CD4-positive, alpha-beta T cell treated with Interleukin-17A for 4 hours (primary cell): ENCODE measurements at regions not wholly inside any gene's neighbourhood (a gene's known extent, or its start where the extent isn't known, plus 50 kb on each side); places are given as distances from the start of the nearest gene placed in this dataset.
"Not testable (repeated sequence)": the region's sequence is repeated elsewhere in the genome, so short reads cannot be mapped to it uniquely, and the experiment has no call there.

ENCODE experiments used
- DNase-seq: peaks from one replicate; pipeline ENCODE4 v3.0.0-alpha.2; 2020; ENCODE audit warnings: mixed read lengths

GRCh38 chr4:9604893-9605190, 160.6 kb downstream of the DEFB131A start:
- DNase-seq, result not testable (repeated sequence)

GRCh38 chr4:9608300-9608699, 164.1 kb downstream of the DEFB131A start:
- DNase-seq, result no peak

DNA sequence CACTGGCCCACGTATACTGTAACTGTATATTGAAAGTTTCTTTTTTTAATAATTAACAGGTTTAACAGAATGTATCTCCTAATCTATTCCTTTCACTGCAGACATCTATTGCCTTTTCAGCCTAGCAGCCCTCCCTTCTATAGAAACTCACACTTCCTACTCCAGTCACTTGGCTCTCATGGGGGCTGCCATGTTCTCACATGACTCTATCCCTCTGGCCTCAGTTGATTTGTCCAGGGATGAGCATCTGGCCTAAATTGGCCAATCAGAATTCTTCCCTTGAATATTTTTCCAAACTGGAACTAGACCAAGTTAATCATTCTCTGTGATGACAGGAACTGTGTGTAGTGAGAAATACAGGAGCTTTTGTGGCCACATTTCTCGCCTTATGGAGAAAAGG, 166.1 kb downstream of the DEFB131A start:
- not testable (repeated sequence) for DNase-seq

GRCh38 chr4:9611101-9611500, 166.9 kb downstream of the DEFB131A start:
- no peak for DNase-seq

GRCh38 chr4:9636411-9636810, 145.0 kb upstream of the DRD5 start:
- DNase-seq, result not testable (repeated sequence)

- DNase-seq, result peak; percentile 9
Observed at GRCh38 chr4:9659678-9660077, 121.8 kb upstream of the DRD5 start.

DNA sequence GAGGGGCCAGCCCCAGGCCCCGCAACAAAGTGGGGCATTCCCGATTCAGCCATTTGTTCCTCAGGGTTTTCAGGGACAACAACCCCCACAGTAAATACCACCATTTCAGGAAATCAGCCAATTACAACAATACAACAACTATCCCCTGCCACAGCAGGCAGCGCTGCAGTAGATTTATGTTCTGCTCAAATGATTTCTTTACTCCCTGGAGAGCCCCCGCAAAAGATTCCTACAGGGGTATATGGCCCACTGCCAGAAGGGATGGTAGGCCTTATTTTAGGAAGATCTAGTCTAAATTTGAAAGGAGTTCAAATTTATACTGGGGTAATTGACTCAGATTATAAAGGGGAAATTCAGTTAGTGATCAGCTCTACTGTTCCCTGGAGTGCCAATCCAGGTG, 120.5 kb upstream of the DRD5 start:
- not testable (repeated sequence) for DNase-seq

GRCh38 chr4:9670725-9671124, 110.7 kb upstream of the DRD5 start:
- DNase-seq, result not testable (repeated sequence)

GRCh38 chr4:9677357-9677756, 104.1 kb upstream of the DRD5 start:
- not testable (repeated sequence) for DNase-seq

DNA sequence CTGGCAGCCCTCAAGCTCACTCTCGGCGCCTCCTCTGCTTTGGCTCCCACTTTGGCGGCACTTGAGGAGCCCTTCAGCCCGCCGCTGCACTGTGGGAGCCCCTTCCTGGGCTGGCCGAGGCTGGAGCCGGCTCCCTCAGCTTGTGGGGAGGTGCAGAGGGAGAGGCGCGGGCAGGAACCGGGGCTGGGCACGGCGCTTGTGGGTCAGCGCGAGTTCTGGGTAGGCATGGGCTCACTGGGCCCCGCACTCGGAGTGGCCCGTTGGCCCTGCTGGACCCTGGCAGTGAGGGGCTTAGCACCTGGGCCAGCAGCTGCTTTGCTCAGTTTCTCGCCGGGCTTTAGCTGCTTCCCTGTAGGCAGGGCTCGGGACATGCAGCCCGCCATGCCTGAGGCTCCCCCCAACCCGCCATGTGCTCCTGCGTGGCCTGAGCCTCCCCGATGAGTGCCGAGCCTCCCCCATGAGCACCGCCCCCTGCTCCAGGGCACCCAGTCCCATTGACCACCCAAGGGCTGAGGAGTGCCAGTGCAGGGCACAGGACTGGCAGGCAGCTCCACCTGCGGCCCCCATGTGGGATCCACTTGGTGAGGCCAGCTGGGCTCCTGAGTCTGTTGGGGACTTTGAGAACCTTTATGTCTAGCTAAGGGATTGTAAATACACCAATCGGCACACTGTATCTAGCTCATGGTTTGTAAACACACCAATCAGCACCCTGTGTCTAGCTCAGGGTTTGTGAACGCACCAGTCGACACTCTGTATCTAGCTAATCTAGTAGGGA, 101.5 kb upstream of the DRD5 start:
- no peak for DNase-seq

DNA sequence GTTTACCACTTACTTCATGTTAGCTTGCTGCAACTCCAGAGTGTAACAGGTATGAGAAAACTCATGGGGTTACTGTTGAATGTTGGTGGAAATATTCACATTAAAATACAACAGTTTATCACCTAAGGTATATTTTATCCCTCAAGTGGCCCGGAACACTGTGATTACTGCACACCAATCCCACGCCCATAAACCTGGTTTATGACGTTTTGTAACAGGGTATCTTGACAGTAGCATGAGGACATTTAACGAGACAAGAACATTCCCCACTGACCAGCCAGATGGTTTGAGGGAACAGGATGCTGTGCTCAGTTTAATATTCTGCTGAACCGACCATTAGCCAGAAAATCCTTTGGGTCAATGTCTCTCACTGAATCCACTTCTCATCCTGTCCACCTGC, 98.3 kb upstream of the DRD5 start:
- not testable (repeated sequence) for DNase-seq

DNA sequence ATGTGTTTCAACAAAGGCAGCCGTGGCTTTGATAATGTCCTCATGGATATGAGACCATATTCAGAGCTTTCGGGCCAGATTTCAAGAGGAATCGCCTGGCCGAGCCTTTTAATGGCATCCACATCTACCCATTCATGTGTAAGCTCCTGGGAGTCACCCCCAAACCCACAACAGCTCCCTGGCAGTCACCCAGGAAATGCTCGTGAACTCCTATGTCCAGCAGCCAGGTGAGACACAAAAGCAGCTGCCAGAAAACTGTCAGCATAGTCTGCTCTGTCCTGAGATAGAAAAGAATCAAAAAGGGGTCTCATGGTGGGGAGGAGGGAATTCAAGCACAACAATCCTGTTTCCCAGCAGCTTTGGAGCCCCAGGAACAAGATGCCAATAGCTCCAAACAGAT, 96.4 kb upstream of the DRD5 start:
- DNase-seq, result not testable (repeated sequence)

DNA sequence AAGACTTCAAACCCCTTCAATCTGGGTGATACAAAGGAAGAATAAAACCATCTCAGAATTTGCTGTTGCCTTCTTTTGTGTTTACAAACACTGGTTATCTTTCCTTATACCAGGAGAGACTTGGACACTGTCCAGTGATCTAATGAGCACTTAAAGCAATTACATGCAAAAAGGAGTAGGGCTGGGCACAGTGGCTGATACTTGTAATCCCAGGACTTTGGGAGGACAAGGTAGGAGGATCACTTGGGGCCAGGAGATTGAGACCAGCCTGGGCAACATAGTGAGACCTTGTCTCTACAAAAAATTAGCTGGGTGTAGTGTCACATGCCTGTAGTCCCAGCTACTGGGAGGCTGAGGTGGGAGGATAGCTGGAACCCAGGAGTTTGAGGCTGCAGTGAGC, 95.7 kb upstream of the DRD5 start:
- no peak for DNase-seq

DNA sequence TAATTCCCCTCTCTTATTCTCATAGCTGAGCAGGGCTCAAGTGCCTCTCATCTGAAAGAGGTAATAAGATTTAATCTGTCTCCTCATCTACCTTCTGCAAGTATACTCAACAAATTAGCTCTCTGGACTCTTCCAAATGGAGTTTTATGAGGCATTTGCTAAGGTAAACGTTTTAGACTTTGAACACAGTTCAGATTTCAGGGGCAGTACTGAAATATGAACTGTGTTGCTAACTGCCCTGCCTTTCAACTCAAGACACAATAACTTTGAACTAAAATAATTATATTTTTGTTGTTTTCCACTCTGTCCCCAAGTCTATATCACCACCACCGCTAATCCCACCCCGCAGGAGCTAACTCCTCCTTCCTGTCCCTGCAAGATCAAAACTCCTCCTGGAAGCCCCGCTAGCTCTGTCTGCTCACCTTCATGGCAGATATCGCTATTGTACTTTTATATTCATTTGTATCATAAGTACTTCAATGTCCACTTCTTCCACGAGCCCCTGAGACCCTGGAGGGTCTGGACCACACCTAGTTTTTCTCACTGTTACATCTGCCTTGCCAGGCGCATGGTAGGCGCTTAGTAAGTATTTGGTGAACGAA, 90.7 kb upstream of the DRD5 start:
- DNase-seq, result not testable (repeated sequence)

DNA sequence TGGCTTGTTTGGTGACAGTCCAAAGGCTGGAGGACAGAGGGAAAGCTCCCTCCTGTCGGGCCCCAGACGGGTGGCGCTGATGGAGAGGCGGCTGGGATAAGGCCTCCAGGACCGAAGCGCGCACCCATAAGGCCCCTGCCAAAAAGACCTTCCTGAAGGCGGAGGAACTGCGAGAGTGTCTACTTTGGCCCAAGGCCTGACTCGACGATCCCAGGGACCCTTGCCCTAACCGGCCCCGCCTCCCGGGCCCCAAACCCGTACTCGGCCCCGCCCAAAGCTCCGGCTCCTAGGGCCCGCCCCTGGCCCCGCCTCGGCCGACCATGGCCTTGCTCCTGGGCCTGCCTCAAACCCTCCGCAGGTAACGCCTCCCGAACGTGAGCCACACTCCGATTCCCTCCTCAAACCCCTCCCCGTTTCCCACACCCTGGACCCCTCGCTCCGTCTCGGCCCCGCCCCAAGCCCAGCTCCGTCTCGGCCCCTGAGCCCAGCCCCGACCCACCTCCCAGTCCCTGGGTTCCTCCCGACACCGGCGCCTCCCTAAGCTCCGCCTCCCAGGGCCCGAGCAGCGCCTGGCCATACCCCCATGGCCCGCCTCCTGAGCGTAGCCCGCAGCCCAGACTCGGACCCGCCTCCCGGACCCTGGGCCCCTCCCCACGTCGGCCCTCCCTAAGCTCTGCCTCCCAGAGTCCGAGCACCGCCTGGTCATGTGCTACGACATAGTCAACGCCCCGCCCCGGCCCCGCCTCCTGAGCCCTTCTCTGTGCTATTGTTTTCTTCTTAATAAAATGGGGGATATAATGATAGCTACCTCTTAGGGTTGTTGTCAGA, 90.0 kb upstream of the DRD5 start:
- DNase-seq, result peak; percentile 95

DNA sequence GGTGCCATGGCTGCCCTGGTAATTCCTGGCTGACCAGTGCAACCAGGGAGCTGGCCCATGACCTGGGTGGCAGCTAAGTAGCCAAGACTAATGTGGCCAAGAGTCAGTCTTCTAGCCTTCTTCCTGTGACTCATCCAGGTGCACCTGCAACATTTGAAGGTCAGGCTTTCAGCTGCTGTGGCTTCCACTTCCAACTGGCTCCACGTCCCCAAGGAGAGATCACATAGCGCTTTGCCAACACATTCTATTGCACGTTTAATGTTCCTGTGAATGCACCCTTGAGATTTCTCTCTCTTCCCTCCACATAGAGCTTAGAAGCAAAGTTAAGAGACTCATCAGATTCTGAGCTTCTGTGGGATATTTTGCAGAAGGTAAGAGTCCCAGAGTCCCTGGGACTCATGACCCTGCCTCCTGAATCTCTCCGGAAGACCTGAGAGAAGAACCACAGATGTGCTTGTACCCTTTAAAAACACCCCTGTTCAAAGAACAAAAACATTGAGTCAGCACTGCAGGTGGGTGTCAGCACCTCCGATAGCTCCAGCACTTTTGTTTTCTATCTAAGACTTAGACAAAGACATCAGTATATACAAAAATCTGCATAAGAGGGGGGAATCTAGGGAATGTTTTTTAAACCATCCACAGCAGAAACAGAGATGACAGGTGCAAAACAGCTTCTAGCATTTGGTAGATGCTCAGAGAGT, 88.5 kb upstream of the DRD5 start:
- DNase-seq, result peak; percentile 34

DNA sequence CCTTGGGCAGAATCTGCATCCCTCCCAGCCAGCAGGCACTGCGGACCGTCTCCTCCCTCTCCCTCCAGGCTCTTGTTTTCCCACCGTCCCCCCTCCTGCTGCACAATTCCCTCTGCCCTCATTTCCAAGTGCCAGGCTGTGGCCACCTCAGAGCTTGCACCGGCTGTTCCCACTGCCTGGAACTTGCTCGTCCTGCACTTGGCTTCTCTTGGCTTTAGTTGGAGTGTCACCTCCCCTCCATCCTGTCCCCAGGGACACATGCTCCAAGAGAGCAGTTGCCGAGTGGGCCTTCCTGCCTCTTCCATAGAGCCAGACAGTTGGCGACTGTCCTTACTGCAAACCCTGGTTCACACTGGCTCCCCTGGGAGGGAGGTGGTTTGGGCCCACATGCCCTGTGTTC, 87.0 kb upstream of the DRD5 start:
- not testable (repeated sequence) for DNase-seq

- DNase-seq, result peak; percentile 51
Observed at GRCh38 chr4:9695994-9696393, 85.4 kb upstream of the DRD5 start.

DNA sequence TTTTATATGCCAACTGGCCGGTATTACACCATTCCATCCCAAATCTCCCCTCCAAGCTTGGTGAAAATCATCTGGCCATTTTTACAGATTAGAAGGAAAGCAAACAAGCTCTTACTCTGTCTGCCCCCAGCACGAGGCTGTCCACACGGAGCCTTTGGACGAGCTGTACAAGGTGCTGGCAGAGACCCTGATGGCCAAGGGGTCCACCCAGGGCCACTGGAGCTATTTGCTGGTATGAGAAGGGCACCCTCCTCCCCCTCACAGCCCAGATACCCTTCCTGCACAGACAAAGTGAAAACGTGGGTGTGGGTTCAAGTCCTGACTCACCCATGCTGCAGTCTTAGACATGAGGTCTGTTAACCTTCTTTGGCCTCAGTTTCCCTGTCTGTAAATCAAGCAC, 84.9 kb upstream of the DRD5 start:
- DNase-seq, result not testable (repeated sequence)

DNA sequence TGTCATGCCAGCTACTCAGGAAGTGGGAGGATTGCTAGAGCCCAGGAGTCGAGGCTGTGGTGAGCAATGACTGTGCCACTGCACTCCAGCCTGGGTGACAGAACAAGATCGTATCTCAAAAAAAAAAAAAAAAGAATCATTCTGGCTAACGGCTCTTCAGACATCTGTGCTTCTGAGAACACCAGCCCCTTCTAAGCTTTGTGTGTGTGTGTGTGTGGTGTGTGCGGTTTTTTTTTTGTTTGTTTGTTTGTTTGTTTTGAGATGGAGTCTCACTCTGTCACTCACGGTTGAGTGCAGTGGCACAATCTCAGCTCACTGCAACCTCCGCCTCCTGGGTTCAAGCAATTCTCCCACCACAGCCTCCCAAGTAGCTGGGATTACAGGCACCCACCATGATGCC, 79.4 kb upstream of the DRD5 start:
- not testable (repeated sequence) for DNase-seq

GRCh38 chr4:9702696-9703095, 78.7 kb upstream of the DRD5 start:
- DNase-seq, result not testable (repeated sequence)

DNA sequence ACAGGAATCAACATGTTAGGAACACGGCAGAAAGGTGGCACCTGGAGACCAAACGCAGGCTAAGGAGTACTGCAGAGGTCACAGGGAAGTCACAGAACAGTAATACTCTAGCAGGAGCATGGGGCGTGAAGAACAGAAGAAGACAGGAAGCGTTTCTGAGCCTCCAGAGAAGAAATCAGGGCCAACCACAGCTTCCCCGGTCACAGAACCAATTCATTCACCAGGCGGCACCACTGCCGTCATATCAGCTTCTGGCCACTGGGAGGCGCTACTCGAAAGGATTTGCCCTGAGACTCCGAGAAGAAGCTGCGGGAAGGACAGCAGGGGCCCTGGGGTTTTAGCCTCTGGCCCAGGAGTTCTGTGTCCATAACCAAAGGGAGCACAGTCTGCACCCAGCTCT, 78.0 kb upstream of the DRD5 start:
- DNase-seq, result peak; percentile 75

- DNase-seq, result not testable (repeated sequence)
Observed at GRCh38 chr4:9704126-9704525, 77.3 kb upstream of the DRD5 start.
